ENCODE measurements at regions not wholly inside any gene's neighbourhood (a gene's known extent, or its start where the extent isn't known, plus 50 kb on each side); places are given as distances from the start of the nearest gene placed in this dataset.
A peak's percentile ranks its signal among the peaks of the same experiment; 100 is the strongest.
"Not testable (repeated sequence)": the region's sequence is repeated elsewhere in the genome, so short reads cannot be mapped to it uniquely, and the experiment has no call there.

- no peak for DNase-seq
- no peaks in the 10 kb centered on the region for H3K4me1 ChIP-seq (ENCODE audit: control insufficient read depth, insufficient read depth, low read length)
- no peaks in the 10 kb centered on the region for H3K9me3 ChIP-seq (ENCODE audit: control insufficient read depth, low read length)
- no peak overlapping the region for H3K27ac ChIP-seq (ENCODE audit: low read length)
- H3K27me3 ChIP-seq (ENCODE audit: control insufficient read depth, insufficient read depth), result no peaks in the 10 kb centered on the region
- ATAC-seq, result peak in 1 of 2 donors; percentile 43
- H3K4me3 ChIP-seq (ENCODE audit: low read length), result no peak overlapping the region
- WGBS, result 86% methylated on average over 5 of the region's 5 CpGs
- intact Hi-C loops (cut with DNase I), result loop anchor here in 2 of 4 donors (5.0 to 10.0 kb wide), 2 partner anchors 175 to 178 kb away; no protein-coding TSS in a partner anchor
Observed at GRCh38 chr10:32189400-32190084, 133.3 kb upstream of the KIF5B start.

GRCh38 chr10:32188601-32189000 lies 132.4 kb upstream of the KIF5B start:
- H3K4me1 ChIP-seq (ENCODE audit: control insufficient read depth, insufficient read depth, low read length); intact Hi-C loops (cut with DNase I); H3K9me3 ChIP-seq (ENCODE audit: control insufficient read depth, low read length); H3K27ac ChIP-seq (ENCODE audit: low read length); H3K4me3 ChIP-seq (ENCODE audit: low read length); H3K27me3 ChIP-seq (ENCODE audit: control insufficient read depth, insufficient read depth); DNase-seq; ATAC-seq: not testable (repeated sequence)
- WGBS, result 96% methylated on average over 15 of the region's 15 CpGs

- Histone ChIP-seq H3K9me3 (ENCODE audit: control insufficient read depth, low read length) (no peaks in the 10 kb centered on the region), H3K27ac (ENCODE audit: low read length) (no peak overlapping the region), H3K4me1 (ENCODE audit: control insufficient read depth, insufficient read depth, low read length) (no peaks in the 10 kb centered on the region), H3K27me3 (ENCODE audit: control insufficient read depth, insufficient read depth) (no peaks in the 10 kb centered on the region), H3K4me3 (ENCODE audit: low read length) (no peak overlapping the region)
- 89% methylated on average over 6 of the region's 6 CpGs for WGBS
- DNase-seq, result no peak
- ATAC-seq, result no peak
- intact Hi-C loops (cut with DNase I), result no loop called here
Observed at GRCh38 chr10:32187686-32188085, 131.5 kb upstream of the KIF5B start.

- H3K4me1 ChIP-seq (ENCODE audit: control insufficient read depth, insufficient read depth, low read length); H3K27ac ChIP-seq (ENCODE audit: low read length); ATAC-seq; DNase-seq; H3K4me3 ChIP-seq (ENCODE audit: low read length); H3K27me3 ChIP-seq (ENCODE audit: control insufficient read depth, insufficient read depth); intact Hi-C loops (cut with DNase I); H3K9me3 ChIP-seq (ENCODE audit: control insufficient read depth, low read length): not testable (repeated sequence)
- 79% methylated on average over 5 of the region's 5 CpGs for WGBS
Observed at GRCh38 chr10:32183652-32184051, 127.4 kb upstream of the KIF5B start.

GRCh38 chr10:32182476-32182875 lies 126.3 kb upstream of the KIF5B start:
- no peak overlapping the region for H3K4me3 ChIP-seq (ENCODE audit: low read length)
- intact Hi-C loops (cut with DNase I), result no loop called here
- H3K9me3 ChIP-seq (ENCODE audit: control insufficient read depth, low read length), result no peaks in the 10 kb centered on the region
- no peak overlapping the region for H3K27ac ChIP-seq (ENCODE audit: low read length)
- DNase-seq (no peak), ATAC-seq (no peak)
- no peaks in the 10 kb centered on the region for H3K27me3 ChIP-seq (ENCODE audit: control insufficient read depth, insufficient read depth)
- no peaks in the 10 kb centered on the region for H3K4me1 ChIP-seq (ENCODE audit: control insufficient read depth, insufficient read depth, low read length)
- 84% methylated on average over 11 of the region's 11 CpGs for WGBS

GRCh38 chr10:32180390-32181280 lies 124.4 kb upstream of the KIF5B start:
- Histone ChIP-seq H3K4me1 (ENCODE audit: control insufficient read depth, insufficient read depth, low read length) (no peaks in the 10 kb centered on the region), H3K27me3 (ENCODE audit: control insufficient read depth, insufficient read depth) (no peaks in the 10 kb centered on the region), H3K4me3 (ENCODE audit: low read length) (no peak overlapping the region), H3K9me3 (ENCODE audit: control insufficient read depth, low read length) (no peaks in the 10 kb centered on the region), H3K27ac (ENCODE audit: low read length) (no peak overlapping the region)
- intact Hi-C loops (cut with DNase I), result no loop called here
- ATAC-seq, result peak in 1 of 2 donors; percentile 32
- 80% methylated on average over 18 of the region's 18 CpGs for WGBS
- no peak for DNase-seq

- DNase-seq (no peak), ATAC-seq (peak in 1 of 2 donors; percentile 25)
- intact Hi-C loops (cut with DNase I), result no loop called here
- 86% methylated on average over 5 of the region's 5 CpGs for WGBS
- Histone ChIP-seq H3K9me3 (ENCODE audit: control insufficient read depth, low read length) (no peaks in the 10 kb centered on the region), H3K4me3 (ENCODE audit: low read length) (no peak overlapping the region), H3K27ac (ENCODE audit: low read length) (no peak overlapping the region), H3K27me3 (ENCODE audit: control insufficient read depth, insufficient read depth) (no peaks in the 10 kb centered on the region), H3K4me1 (ENCODE audit: control insufficient read depth, insufficient read depth, low read length) (no peaks in the 10 kb centered on the region)
Observed at GRCh38 chr10:32179836-32180235, 123.6 kb upstream of the KIF5B start.

GRCh38 chr10:32177594-32177993 lies 121.4 kb upstream of the KIF5B start:
- ATAC-seq; H3K4me1 ChIP-seq (ENCODE audit: control insufficient read depth, insufficient read depth, low read length); DNase-seq; H3K4me3 ChIP-seq (ENCODE audit: low read length); intact Hi-C loops (cut with DNase I); H3K9me3 ChIP-seq (ENCODE audit: control insufficient read depth, low read length); H3K27ac ChIP-seq (ENCODE audit: low read length); H3K27me3 ChIP-seq (ENCODE audit: control insufficient read depth, insufficient read depth): not testable (repeated sequence)
- 95% methylated on average over 7 of the region's 7 CpGs for WGBS

- Histone ChIP-seq H3K4me1 (ENCODE audit: control insufficient read depth, insufficient read depth, low read length) (no peaks in the 10 kb centered on the region), H3K27me3 (ENCODE audit: control insufficient read depth, insufficient read depth) (no peaks in the 10 kb centered on the region), H3K4me3 (ENCODE audit: low read length) (no peak overlapping the region), H3K9me3 (ENCODE audit: control insufficient read depth, low read length) (no peaks in the 10 kb centered on the region), H3K27ac (ENCODE audit: low read length) (no peak overlapping the region)
- ATAC-seq (no peak), DNase-seq (no peak)
- intact Hi-C loops (cut with DNase I), result no loop called here
- WGBS, result 94% methylated on average over 2 of the region's 2 CpGs
Observed at GRCh38 chr10:32175629-32176028, 119.4 kb upstream of the KIF5B start.

- Histone ChIP-seq H3K9me3 (ENCODE audit: control insufficient read depth, low read length) (no peaks in the 10 kb centered on the region), H3K27me3 (ENCODE audit: control insufficient read depth, insufficient read depth) (no peaks in the 10 kb centered on the region), H3K27ac (ENCODE audit: low read length) (no peak overlapping the region), H3K4me1 (ENCODE audit: control insufficient read depth, insufficient read depth, low read length) (no peaks in the 10 kb centered on the region), H3K4me3 (ENCODE audit: low read length) (no peak overlapping the region)
- 54% methylated on average over 3 of the region's 3 CpGs for WGBS
- no peak for ATAC-seq
- intact Hi-C loops (cut with DNase I), result no loop called here
- DNase-seq, result no peak
Observed at GRCh38 chr10:32174349-32174893, 118.2 kb upstream of the KIF5B start.

- ATAC-seq, result no peak
- no peak overlapping the region for H3K27ac ChIP-seq (ENCODE audit: low read length)
- no peaks in the 10 kb centered on the region for H3K4me1 ChIP-seq (ENCODE audit: control insufficient read depth, insufficient read depth, low read length)
- no peak for DNase-seq
- H3K4me3 ChIP-seq (ENCODE audit: low read length), result no peak overlapping the region
- 77% methylated on average over 3 of the region's 3 CpGs for WGBS
- no peaks in the 10 kb centered on the region for H3K27me3 ChIP-seq (ENCODE audit: control insufficient read depth, insufficient read depth)
- no peaks in the 10 kb centered on the region for H3K9me3 ChIP-seq (ENCODE audit: control insufficient read depth, low read length)
- intact Hi-C loops (cut with DNase I), result no loop called here
Observed at GRCh38 chr10:32171204-32171603, 115.0 kb upstream of the KIF5B start.
